Mammary epithelial cell (primary cell): ENCODE measurements at regions not wholly inside any gene's neighbourhood (a gene's known extent, or its start where the extent isn't known, plus 50 kb on each side); places are given as distances from the start of the nearest gene placed in this dataset.
"Not testable (repeated sequence)": the region's sequence is repeated elsewhere in the genome, so short reads cannot be mapped to it uniquely, and the experiment has no call there.

Experiments
- CTCF ChIP-seq, 2 donors: IDR thresholded peaks in 1 of 2; conservative IDR thresholded peaks in 1 of 2; 2 replicates each; pipeline ENCODE4 v1.5.1; 2011 to 2012; ENCODE audit warnings: inconsistent platforms in 2 of 2, low read length in 2 of 2, mild to moderate bottlenecking in 2 of 2, control low read depth in 1 of 2, low read depth in 1 of 2; ENCODE audit not compliant: insufficient read depth in 1 of 2; ENCODE audit errors: extremely low read depth in 1 of 2
- EZH2 ChIP-seq: IDR thresholded peaks from 2 replicates; pipeline ENCODE4 v1.6.1; 2012; ENCODE audit warnings: low read length, inconsistent platforms, borderline replicate concordance

DNA sequence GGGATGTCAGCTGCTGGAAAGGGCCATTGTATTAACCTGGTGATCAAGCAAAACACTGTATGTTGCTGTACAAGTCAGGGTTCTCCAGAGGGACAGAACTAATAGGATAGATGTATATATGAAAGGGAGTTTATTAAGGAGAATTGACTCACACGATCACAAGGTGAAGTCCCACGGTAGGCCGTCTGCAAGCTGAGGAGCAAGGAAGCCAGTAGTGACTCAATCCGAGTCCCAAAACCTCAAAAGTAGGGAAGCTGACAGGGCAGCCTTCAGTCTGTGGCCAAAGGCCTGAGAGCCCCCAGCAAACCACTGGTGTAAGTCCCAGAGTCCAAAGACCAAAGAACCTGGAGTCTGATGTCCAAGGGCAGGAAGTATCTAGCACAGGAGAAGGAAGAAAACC, 116.0 kb upstream of the DAP start:
- not testable (repeated sequence) for TF ChIP-seq CTCF (conservative IDR thresholded peaks at IDR 0.05 in 1 of 2, IDR thresholded peaks at IDR 0.05 in 1 of 2; ENCODE audit: extremely low read depth in 1 of 2, insufficient read depth in 1 of 2, low read depth in 1 of 2, low read length in 2 of 2); EZH2
